GM12801 (cell line): ENCODE measurements at regions not wholly inside any gene's neighbourhood (a gene's known extent, or its start where the extent isn't known, plus 50 kb on each side); places are given as distances from the start of the nearest gene placed in this dataset.

Experiments
- TF ChIP-seq, protein P1 (sequence below): IDR thresholded peaks from one replicate; pipeline ENCODE4 v1.5.1; 2011; ENCODE audit warnings: control low read depth; ENCODE audit not compliant: insufficient read length; ENCODE audit errors: extremely low read depth

DNA sequence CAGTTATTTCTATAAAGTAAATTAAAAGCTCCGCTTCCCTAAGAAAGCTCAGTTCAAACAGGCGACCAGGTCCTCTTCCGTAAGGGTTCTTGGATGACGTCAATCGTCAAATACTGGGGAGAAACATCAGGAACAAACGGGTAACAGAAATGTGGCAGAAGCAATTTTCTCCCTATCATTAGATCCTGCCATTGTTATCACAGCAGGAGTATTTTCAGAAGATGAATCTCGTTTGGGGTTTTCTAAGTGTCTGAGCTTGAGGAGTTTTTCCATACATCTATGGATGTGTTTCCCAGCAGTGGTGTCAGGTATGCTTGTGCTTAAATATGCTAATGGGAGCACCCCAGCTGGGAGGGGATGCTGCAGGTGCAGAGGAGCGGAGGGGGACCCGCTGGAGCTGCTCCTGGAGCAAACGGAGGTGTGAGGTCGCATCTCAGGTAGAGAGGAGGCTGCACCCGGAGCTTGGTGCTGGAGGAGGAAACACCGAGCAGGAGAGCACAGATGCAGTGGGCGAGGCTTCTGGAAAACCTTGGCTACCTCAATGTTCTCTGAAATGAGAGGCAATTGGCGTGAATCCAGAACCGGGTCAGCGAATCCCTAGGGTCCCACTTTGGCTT lies 795.5 kb downstream of the AACS start:
- TF ChIP-seq, protein P1, sequence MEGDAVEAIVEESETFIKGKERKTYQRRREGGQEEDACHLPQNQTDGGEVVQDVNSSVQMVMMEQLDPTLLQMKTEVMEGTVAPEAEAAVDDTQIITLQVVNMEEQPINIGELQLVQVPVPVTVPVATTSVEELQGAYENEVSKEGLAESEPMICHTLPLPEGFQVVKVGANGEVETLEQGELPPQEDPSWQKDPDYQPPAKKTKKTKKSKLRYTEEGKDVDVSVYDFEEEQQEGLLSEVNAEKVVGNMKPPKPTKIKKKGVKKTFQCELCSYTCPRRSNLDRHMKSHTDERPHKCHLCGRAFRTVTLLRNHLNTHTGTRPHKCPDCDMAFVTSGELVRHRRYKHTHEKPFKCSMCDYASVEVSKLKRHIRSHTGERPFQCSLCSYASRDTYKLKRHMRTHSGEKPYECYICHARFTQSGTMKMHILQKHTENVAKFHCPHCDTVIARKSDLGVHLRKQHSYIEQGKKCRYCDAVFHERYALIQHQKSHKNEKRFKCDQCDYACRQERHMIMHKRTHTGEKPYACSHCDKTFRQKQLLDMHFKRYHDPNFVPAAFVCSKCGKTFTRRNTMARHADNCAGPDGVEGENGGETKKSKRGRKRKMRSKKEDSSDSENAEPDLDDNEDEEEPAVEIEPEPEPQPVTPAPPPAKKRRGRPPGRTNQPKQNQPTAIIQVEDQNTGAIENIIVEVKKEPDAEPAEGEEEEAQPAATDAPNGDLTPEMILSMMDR: no peak

DNA sequence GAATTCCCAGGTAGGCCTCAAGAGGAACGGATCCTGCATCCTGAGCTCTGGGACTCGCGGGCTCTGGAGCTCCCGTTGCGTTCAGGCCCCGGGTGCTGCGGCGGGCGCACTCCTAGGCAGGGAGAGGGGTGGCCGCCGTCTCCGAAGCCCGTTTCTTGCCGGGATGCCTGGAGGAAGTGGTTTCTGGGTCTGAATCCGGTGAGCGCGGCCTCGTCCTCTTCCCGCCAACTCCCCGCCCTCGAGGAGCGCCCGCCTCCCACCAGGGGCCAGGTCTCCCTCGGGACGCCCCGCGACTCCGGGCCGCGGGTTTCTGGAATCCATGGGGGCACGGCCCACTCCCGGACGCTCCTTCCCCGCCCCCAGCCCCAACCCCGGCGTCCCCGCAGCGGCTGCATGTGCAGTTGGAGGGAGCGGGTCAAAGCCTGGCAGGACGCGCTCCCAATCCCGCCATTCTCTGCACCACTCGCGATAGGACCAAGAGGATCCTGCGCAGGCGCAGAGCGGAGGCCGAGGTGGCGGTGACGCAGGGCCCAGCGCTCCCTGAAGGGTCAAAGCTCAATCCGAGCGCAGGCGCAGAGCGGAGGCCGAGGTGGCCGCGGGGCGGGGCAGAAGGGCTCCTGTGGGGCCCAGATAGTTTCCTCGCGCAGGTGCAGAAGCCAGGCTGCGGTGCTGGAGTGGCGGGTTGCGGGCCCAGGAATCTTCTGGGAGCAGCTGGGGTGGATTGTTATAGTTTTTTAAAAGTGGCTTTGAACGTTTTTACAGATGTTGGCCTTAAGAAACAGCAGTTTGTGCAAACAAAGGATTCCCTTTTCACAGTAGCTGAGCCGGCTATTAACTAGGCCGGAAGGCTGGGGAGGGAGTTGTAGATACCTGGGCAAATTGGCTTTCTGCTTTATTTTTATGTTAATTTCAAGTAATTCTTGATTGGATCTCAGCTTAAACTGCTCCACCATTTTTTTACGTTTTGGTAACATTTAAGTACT lies 796.4 kb downstream of the AACS start:
- TF ChIP-seq, protein P1: no peak

DNA sequence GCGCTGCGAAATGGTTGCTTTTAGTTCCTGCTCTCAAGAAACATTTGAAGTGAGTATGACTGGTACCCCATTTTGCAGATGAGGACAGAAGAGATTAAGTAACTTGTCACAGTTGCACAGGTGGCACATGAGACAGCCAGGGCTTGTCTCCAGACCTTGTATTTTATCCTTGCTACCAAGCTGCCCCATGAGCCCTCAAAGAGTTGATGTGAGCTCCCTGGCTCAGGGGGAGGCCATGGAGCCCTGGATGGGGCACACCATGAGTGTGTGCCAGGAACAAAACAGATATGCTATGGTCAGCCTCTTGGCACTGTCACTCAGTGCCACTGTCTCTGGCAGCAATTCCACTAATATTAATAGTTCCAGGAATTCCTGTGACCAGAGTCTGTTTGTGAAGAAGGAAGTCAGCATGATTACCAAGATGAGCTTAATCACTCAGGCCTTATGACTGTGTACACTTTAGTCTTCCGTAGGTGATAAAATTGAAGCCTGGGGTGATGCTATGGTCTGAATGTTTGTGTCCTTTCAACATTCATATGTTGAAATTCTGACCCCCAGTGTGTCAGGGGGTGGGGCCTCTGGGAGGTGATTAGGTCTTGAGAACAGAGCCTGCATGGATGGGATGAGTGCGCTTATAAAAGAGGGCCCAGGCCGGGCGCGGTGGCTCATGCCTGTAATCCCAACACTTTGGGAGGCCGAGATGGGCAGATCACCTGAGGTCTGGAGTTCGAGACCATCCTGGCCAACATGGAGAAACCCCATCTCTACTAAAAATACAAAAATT lies 806.8 kb downstream of the AACS start:
- TF ChIP-seq, protein P1: no peak

DNA sequence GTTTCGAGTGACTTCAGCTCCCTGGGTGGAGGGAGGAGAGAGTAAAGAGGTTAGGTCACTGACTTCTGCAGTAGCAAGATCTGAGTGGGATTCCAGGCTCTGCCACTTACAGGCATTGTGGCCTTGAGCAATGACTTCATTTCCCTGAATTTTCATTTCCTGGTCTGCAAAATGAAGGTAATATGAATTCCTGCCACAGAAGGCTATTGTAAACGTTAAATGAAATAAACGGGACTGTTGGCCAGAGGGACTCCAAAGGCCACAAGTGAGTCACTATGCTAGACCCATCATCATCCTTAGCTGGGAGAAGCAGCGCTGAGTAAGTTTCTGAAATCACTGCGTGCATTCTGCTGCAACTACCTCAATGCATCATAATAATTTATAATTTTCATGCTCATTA lies 807.8 kb downstream of the AACS start:
- TF ChIP-seq, protein P1: no peak

DNA sequence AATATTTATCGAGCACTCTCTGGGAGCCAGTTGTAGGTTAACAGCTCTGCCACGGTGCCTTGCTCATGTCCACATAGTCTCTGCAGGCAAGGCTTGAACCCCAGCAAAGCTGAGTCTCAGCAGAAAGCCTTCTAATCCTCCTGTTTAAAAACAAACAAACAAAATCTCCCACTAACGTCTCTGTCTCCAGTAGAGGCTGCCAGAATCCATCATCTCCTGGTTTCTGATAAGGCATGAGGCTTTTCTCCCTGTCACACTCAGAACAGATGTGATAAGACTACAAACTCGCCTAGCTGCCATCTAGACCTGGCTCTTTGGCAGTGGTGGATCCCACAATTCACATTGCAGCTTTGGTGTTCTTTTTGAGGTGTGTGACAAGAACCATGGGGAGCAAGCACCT lies 813.2 kb downstream of the AACS start:
- TF ChIP-seq, protein P1: no peak

DNA sequence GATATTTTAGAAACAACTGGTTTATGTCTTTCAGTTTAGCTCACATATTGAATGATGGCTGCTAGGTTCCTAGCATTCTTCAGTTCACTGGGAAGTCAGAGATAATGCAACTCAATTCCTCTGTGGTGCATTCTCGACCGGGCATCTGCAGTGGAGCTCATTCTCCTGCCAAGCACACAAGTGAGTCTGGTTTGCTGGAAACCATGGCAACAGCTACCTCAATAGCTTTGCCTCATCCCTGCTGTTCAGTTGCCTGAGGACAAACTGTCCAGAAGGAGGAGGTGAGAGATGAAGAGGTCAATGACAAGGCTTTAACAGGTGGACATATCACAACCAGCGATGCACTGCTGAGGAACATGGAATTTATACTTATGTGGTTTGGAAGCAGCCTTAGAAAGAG lies 816.9 kb downstream of the AACS start:
- TF ChIP-seq, protein P1: no peak

DNA sequence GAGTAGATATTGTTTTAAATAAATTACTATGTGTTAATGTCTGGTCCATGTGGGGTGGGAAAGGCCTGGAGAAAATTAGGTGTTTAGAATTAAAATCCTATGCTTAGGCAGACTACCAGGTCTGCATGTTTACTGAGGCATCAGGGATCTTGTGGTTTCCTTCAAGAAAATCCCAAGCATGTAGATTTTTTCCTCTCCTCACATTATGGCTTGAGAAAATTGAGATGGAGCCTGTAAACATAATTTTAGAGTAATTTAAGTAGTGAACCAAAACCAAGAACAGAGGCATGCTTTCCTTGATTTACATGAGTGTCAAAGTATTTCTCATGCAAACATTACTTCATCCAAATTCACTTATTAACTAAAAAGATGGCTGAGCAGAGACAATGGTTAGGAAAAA lies 823.7 kb downstream of the AACS start:
- TF ChIP-seq, protein P1: no peak
